ENCODE measurements at regions not wholly inside any gene's neighbourhood (a gene's known extent, or its start where the extent isn't known, plus 50 kb on each side); places are given as distances from the start of the nearest gene placed in this dataset.
"Not testable (repeated sequence)": the region's sequence is repeated elsewhere in the genome, so short reads cannot be mapped to it uniquely, and the experiment has no call there.

GRCh38 chr2:61620244-61621159 is 82.3 kb upstream of the XPO1 start:
- DNase-seq, result no peak

- no peak for DNase-seq
These were observed 81.4 kb upstream of the XPO1 start for GRCh38 chr2:61619561-61619960.

DNA sequence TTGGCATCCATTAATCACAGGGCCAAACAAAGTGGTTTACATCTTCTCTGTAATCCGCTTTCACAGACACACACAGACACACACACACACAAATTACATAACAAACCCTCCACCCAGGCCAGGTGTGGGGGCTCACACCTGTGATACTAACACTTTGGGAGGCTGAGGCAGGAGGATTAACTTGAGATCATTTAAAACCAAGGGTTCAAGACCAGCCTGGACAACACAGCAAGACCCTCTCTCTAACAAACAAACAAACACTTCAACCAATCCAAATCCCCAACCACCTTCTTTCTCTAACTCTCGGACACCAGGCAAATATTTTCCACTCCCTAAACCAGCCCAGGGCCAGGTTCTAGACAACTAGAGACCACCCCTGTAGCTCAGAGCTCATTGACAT is 79.5 kb upstream of the XPO1 start:
- DNase-seq, result no peak

GRCh38 chr2:61605245-61605644 is 67.1 kb upstream of the XPO1 start:
- DNase-seq, result no peak

GRCh38 chr2:61604433-61604832 is 66.3 kb upstream of the XPO1 start:
- DNase-seq, result no peak

- DNase-seq, result not testable (repeated sequence)
These were observed 60.5 kb upstream of the XPO1 start for GRCh38 chr2:61598515-61599156.

DNA sequence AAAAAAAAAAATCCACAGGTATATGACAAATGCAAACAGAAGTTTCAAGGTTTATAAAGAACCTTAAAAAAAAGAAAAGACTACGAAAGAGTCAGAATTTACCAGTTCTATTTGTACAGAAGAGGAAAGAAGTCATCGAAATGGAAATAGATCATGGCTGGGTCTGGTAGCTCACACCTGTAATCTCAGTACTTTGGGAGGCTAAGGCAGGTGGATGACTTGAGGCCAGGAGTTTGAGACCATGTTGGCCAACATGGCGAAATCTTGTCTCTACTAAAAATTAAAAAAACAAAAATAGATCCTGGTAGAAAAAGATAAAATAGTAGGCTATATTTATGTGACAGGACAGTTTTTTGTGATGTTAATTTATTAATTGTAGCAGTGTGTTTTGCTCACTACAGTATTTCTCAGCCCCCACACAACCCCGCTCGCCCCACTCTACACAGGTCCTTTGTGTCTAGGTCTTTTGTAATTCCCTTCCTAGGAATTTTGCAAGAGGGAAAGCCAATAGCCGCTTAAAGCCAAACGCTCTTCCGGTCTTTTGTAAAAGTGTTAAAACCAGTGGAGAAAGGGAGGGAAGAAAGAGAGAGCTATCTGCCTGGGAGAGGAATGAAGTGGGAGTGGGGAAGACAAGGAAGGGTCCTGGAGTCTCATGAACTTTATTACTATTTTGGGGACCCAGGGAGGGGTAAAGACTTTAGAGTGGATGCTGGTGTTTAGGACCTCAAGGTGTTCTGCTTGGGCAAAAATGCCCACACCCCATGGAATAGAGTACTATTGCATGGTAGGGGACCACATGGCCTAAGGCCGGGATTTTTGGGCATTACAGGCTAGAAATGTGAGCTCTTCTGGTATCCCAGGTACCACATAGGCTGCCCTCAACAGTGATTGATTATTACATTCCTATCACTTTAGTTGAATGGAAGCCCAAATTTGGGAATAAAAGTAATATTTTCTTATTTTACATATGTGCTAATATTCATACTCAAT is 59.4 kb upstream of the XPO1 start:
- no peak for DNase-seq

GRCh38 chr2:61594201-61594600 is 56.0 kb upstream of the XPO1 start:
- DNase-seq, result not testable (repeated sequence)

GRCh38 chr2:61593648-61594047 is 55.5 kb upstream of the XPO1 start:
- not testable (repeated sequence) for DNase-seq

- no peak for DNase-seq
These were observed 52.1 kb upstream of the XPO1 start for GRCh38 chr2:61590214-61590613.

- no peak for DNase-seq
These were observed 50.4 kb upstream of the XPO1 start for GRCh38 chr2:61588566-61588965.
